ENCODE measurements at regions not wholly inside any gene's neighbourhood (a gene's known extent, or its start where the extent isn't known, plus 50 kb on each side); places are given as distances from the start of the nearest gene placed in this dataset.

DNA sequence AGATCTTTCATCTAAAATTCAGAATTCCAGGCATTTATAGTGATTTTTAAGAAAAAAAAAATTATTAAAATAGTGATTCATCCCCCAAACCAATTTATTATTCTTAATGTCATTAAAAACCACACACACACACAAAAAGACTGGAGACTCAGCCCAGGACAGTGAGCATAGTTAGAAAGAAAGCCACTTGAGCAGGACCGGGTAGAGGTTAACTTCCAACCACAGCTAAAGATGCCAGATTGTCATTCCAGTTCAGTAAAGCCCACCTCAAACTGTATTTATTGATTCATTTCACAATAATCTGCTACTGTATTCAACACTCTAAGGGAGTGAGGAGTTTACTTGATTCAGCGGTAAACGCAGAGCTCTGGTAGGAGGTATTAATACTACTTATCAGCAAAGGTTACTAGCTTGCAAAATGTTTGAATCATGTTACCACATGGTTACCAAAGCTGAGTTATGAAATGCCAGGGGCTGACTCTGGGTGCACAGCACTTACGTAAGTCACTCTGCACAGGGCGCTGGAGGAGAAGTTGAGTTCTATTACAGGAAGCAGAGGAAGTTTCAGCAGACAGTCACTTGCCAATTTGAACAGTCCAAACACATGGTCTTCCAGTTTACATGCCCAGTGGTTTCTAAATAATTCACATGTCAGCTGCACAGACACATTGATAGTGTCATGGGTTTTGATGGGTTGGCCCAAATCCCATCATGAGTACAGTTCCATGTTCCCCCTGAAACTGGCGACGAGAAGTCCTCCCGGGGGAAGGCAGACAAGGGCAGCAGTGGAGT, 64.6 kb downstream of the KLF6 start:
- no peak for TF ChIP-seq CTCF (IDR thresholded peaks at IDR 0.05 in 4 of 5, conservative IDR thresholded peaks at IDR 0.05 in 1 of 5)
- TF ChIP-seq POLR2A (IDR thresholded peaks at IDR 0.05): peak; percentile 27 to 57

Data from gastrocnemius medialis (tissue), 4 donors.